DMS53 treated with DMSO at 0.1 percent for 48 hours (cell line): ENCODE measurements at regions not wholly inside any gene's neighbourhood (a gene's known extent, or its start where the extent isn't known, plus 50 kb on each side); places are given as distances from the start of the nearest gene placed in this dataset.
"Not testable (repeated sequence)": the region's sequence is repeated elsewhere in the genome, so short reads cannot be mapped to it uniquely, and the experiment has no call there.

Experiments
- DNase-seq: peaks from one replicate; lab custom pipeline; 2025; ENCODE audit not compliant: unreplicated experiment; lab: John Stamatoyannopoulos, UW

DNA sequence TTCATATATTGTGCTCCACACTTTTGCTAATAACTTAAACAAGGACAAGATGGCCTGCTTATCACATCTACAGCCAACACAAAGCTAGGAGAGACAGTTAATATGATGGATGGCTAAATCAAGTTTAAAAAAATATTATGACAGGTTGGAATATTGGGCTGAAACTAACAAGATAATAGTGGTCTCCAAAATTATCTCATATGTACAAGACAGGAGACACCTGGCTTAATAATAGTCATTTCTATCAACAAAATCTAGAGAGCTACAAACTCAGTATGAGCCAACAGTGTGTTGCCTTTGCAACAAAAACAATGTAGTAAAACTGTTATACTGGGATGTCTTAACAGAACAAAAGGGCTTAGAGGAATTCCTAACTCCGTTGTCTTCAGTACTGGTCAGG, 317.1 kb upstream of the COL8A1 start:
- DNase-seq: no peak

DNA sequence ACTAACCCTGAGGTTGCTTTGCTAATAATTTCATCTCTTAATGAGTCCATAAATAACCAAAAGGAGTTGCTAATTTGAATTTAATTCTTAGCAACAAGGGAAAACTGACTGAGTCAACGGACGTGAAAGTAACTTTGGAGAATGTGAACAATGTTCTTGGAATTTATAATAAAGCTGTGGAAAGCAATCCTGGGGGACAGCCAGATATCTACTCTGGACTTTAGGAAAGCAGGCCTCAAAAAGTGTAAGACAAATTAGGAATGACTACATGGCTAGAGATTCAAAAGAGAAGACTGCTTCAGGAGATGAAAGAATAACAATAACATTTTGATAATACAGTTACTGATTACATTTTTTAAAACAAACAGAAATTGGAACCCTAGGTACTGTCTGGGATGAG, 318.4 kb upstream of the COL8A1 start:
- no peak for DNase-seq

- DNase-seq: no peak
Observed at GRCh38 chr3:99319450-99319849, 318.9 kb upstream of the COL8A1 start.

DNA sequence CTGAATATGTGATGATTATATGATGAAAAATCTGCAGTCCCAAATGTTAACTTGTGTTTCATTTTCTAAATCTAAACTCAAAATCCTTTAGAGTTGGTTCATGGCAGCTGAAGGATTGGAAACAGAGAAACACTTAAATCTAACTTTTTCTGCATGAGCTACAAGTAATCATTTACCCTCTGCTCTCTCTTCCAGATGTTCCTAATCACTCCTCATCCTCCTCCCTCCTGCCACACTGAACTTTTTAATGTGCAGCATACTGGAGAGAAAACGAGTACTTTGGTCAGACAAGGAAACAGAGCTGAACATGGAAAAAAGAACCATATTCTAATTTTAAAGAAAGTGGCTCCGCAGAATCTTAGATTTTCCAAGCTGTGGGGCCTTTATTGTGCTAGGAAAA, 321.2 kb upstream of the COL8A1 start:
- DNase-seq: no peak

- DNase-seq: no peak
Observed at GRCh38 chr3:99315896-99316295, 322.5 kb upstream of the COL8A1 start.

- no peak for DNase-seq
Observed at GRCh38 chr3:99313485-99313884, 324.9 kb upstream of the COL8A1 start.

GRCh38 chr3:99298661-99299060, 339.7 kb upstream of the COL8A1 start:
- no peak for DNase-seq

GRCh38 chr3:99295836-99296235, 342.6 kb upstream of the COL8A1 start:
- no peak for DNase-seq

GRCh38 chr3:99294092-99294491, 344.3 kb upstream of the COL8A1 start:
- DNase-seq: not testable (repeated sequence)

GRCh38 chr3:99287876-99288275, 350.5 kb upstream of the COL8A1 start:
- no peak for DNase-seq

- DNase-seq: no peak
Observed at GRCh38 chr3:99286266-99286845, 352.0 kb upstream of the COL8A1 start.

- no peak for DNase-seq
Observed at GRCh38 chr3:99269606-99270351, 368.3 kb upstream of the DCBLD2 start.

DNA sequence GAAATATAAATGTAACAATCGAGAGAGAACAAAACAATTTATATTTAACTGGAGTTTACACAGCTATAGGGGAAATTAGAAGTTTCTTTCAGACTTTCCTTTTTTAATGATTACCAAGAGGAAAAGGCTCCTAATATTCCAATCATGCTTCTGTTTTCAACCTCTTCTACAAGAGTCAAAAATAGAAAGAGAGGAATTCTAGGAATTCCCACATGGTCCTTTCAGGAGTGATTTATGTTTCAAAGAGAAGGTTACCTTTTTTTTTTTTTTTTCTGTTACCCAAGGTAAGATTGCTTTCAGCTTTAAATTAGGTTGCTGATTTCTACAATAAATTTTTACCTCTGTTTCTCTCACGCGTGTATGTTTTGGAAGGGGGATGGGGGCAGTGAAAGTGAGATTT, 355.3 kb upstream of the DCBLD2 start:
- DNase-seq: no peak

- DNase-seq: no peak
Observed at GRCh38 chr3:99253963-99254355, 352.5 kb upstream of the DCBLD2 start.

GRCh38 chr3:99250821-99251355, 349.4 kb upstream of the DCBLD2 start:
- DNase-seq: no peak

DNA sequence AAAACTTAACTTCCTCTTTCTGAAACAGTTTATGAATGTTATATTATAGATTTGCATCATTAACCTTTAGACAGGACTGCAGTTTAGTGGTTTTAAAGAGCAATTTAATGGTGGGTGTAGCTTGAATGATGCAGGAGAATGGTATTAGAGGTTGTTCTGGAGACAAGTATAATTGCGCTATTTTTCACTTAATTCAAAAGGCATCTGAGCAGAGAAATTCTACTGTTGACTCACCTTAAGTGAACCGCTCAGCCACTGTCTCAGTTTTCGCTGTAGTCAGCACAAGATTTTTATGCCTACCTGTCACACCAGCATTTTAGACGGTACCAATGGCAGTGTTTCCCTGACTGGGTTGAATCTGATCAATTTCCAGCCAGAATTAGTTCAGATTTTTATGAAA, 348.8 kb upstream of the DCBLD2 start:
- DNase-seq: no peak

GRCh38 chr3:99249627-99250026, 348.1 kb upstream of the DCBLD2 start:
- no peak for DNase-seq

DNA sequence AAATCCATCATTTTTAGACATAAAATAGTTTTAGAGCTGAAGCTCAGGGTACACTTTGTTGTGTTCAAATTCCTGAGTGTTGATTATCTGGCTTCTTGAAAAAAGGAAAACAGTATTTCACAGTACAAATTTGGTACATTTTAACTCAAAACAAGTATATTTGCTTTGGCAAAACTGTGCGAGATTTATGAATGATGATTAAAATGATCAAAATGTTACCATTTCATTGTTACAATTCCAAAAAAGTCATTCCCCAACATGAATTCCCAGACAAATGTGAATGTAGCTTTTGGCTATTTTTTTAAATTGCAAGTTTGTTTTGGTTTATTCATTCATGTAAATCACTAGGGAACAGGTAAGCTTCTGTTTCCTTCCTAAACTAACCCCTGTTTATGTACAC, 347.4 kb upstream of the DCBLD2 start:
- no peak for DNase-seq

- no peak for DNase-seq
Observed at GRCh38 chr3:99248130-99248529, 346.6 kb upstream of the DCBLD2 start.

DNA sequence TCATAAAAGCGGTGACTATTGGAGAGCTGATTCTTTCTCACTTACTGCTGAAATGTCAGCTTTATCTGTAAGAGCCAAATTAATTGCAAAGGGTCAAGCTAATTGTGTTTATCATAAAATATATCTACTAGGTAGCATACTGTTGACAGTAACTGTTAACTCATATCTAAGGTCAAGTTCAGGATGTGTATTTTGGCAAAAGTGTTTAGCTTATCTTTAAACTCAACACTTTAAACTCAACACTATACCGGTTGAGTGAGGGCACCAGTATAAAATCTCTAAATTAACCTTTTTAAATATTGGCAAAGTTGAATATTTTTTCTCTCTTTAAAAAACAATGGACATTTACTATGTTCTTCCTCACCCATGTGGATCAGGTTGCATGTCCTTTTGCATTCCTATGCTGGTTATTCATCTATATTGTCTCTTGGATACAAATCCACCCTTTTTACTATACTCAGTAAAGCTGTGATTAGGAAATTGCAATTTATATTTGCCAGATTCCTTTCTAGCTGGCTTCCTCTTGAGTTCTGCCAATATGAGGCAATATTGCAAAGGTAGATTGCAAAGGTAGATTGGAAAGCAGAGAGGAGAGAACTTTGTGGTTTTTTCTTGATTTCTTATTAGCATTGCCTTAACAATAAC, 344.6 kb upstream of the DCBLD2 start:
- DNase-seq: no peak

DNA sequence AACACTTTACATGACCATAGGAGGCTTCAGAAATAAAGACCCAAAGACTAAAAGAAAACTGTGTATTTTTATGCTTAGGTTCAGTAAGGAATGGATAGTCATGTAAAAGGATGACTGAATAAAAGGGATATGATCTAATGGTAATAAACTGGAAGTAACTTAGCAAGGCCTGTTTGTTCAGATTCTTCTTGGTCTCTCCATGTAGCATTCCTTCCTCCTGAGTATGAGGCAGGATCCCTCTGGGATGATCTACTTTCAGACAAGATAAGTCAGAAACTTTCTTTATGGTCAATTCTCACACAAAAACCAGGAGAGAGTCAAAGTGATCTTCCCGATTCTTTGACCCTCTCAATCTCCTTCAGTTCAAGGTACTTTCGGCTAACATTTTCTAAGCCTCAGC, 340.8 kb upstream of the DCBLD2 start:
- no peak for DNase-seq

DNA sequence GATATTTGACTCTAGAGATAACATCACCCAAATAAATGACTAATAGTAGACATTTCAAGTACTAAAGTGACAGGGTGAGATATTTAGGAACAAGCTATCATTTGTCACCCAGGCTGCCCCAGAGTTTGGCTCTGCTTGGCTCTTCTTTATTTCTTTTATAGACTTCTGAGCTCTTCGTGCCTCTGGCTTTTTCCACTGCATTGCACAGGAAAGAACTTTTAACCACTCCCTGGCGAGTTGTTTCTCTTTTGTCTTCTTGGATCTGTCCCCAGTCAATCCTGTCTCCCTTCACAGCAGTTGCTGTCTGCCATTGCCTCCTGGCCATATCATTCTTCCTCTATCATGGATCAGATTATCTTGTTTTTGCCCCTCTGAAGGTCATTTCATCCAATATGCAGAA, 339.2 kb upstream of the DCBLD2 start:
- DNase-seq: no peak
